Common myeloid progenitor, CD34-positive (primary cell): ENCODE measurements at regions not wholly inside any gene's neighbourhood (a gene's known extent, or its start where the extent isn't known, plus 50 kb on each side); places are given as distances from the start of the nearest gene placed in this dataset.

Experiments used
- CTCF ChIA-PET: fragments of 350-600 bp; sonication (Branson Sonifier 250); formaldehyde crosslinking; loops from one replicate; lab custom pipeline; 2021; ENCODE audit warnings: antibody characterized with exemption; lab: Charles Lee
- POLR2A ChIA-PET: fragments of 350-600 bp; sonication (Branson Sonifier 250); formaldehyde crosslinking; loops from one replicate; lab custom pipeline; 2021; ENCODE audit warnings: antibody characterized with exemption; lab: Charles Lee
- DNase-seq, 3 donors: peaks; one replicate each; pipeline versions ENCODE4 v3.0.0 to v3.0.0-alpha.2; 2013
- H3K27ac ChIP-seq, 2 experiments: 1 replicate in 1 of 2; 2 replicates in 1 of 2; pipeline ENCODE4 v1.7.0; 2013; ENCODE audit warnings: inconsistent platforms in 2 of 2, low read length in 2 of 2, mild to moderate bottlenecking in 2 of 2, low read depth in 1 of 2, moderate library complexity in 1 of 2; ENCODE audit not compliant: severe bottlenecking in 2 of 2, insufficient read depth in 1 of 2, poor library complexity in 1 of 2
- H3K27me3 ChIP-seq, 5 experiments: replicated peaks in 2 of 5; 1 replicate in 3 of 5; 2 replicates in 2 of 5; pipeline versions ENCODE4 v1.6.1 to v1.7.0; 2013; ENCODE audit warnings: low read length in 4 of 5, mild to moderate bottlenecking in 2 of 5, moderate library complexity in 2 of 5, inconsistent platforms in 1 of 5; ENCODE audit not compliant: insufficient read depth in 5 of 5, control insufficient read depth in 4 of 5
- H3K36me3 ChIP-seq, 4 experiments: 1 replicate in 2 of 4; 2 replicates in 2 of 4; pipeline versions ENCODE4 v1.6.1 to v1.7.0; 2013; ENCODE audit warnings: low read length in 3 of 4, control low read depth in 1 of 4, mild to moderate bottlenecking in 1 of 4; ENCODE audit not compliant: control insufficient read depth in 4 of 4, insufficient read depth in 4 of 4
- H3K4me1 ChIP-seq, 4 experiments: 1 replicate in 3 of 4; 2 replicates in 1 of 4; pipeline versions ENCODE4 v1.6.1 to v1.7.1; 2013; ENCODE audit warnings: low read length in 3 of 4, mild to moderate bottlenecking in 3 of 4, control low read depth in 1 of 4, inconsistent platforms in 1 of 4, moderate library complexity in 1 of 4; ENCODE audit not compliant: control insufficient read depth in 4 of 4, insufficient read depth in 4 of 4; ENCODE audit errors: control extremely low read depth in 1 of 4
- H3K4me3 ChIP-seq, 7 experiments: 1 replicate in 4 of 7; 2 replicates in 3 of 7; pipeline versions ENCODE4 v1.5.1 to v1.7.0; 2013; ENCODE audit warnings: mild to moderate bottlenecking in 7 of 7, low read length in 6 of 7, moderate library complexity in 6 of 7, inconsistent platforms in 2 of 7, low read depth in 2 of 7, control low read depth in 1 of 7; ENCODE audit not compliant: insufficient read depth in 4 of 7, control insufficient read depth in 1 of 7; ENCODE audit errors: extremely low read depth in 1 of 7
- H3K9me3 ChIP-seq, 5 experiments: 1 replicate in 4 of 5; 2 replicates in 1 of 5; pipeline versions ENCODE4 v1.6.1 to v1.7.1; 2013; ENCODE audit warnings: low read length in 4 of 5, mild to moderate bottlenecking in 2 of 5, inconsistent platforms in 1 of 5, low read depth in 1 of 5, moderate library complexity in 1 of 5; ENCODE audit not compliant: control insufficient read depth in 4 of 5, insufficient read depth in 2 of 5; ENCODE audit errors: control extremely low read depth in 1 of 5
- WGBS: methylation state at CpG from one replicate; pipeline ENCODE4 v1.1.5; 2013; ENCODE audit not compliant: insufficient coverage; 5-methylcytosine and 5-hydroxymethylcytosine counted together

DNA sequence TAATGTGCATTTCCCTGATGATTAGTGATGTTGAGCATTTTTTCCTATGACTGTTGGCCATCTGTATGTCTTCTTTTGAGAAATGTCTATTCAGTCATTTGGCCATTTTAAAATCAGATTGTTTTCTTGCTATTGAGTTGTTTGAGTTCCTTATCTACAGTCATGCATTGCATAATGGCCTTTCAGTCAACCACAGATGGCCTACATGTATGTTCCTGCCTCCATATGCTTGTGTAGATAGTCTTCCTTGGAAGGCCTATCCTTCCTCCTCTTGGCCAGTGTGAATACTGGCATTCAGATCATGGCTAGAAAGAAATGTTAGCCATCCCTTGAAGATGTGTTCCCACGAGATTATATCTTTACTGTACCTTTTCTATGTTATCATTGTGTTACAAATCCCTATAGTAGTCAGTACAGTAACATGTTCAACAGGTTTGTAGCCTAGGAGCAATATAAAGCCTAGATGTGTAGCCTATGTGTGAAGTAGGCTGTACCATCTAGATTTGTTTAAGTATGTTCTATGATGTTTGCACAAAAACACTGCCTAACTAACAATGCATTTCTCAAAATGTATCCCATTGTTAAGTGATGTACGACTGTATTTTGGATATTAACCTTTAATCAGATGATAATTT, 65.6 kb upstream of the CD302 start:
- peak in 2 of 3 donors; percentile 14 to 26 for DNase-seq
- Histone ChIP-seq H3K4me1 (no peaks in the 10 kb centered on the region), H3K9me3 (peaks cover 0 to 3% (median 0%) of the 10 kb centered on the region in 5 experiments), H3K4me3 (no peak overlapping the region), H3K36me3 (peaks cover 14 to 61% (median 19%) of the 10 kb centered on the region in 4 experiments), H3K27ac (no peak overlapping the region), H3K27me3 (no peaks in the 10 kb centered on the region)
- ChIA-PET CTCF (no interaction called here), POLR2A (no interaction called here)
- no CpG with 5 or more reads among the region's 2 CpGs for WGBS

DNA sequence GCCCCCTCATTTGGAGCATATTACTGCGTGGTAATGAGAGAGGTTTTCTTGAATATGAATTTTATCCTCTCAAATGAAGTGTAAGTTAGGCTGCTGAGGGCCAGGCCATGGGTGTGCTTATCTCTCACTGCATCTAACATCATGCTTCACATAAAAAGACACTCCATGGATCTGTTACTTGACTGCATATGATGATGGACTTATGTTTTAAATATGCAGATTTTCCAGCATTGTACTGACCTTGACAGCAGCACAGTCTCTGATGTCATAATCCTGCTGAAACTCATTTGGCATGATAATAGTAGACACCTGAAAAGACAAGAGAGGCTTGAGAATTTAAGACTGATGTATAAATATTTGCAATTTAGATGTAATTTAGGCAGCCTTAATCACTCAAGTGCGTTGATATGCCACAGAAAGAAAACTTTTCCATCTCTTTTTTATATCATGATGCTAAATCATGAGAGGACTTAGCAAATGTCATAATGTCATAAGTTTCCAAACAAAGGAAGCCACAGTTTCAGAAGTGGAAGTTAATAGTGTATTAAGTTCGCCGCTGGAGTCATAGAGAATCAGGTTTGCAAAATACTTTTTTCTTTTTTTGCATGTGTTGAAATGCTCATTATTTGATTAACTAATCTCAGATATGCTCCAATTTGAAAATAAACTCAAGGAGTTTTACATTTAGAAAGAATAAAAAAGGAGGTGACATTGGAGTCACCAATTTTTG, 62.7 kb upstream of the CD302 start:
- peaks cover 0 to 3% (median 0%) of the 10 kb centered on the region in 5 experiments for H3K9me3 ChIP-seq
- no peak overlapping the region for H3K27ac ChIP-seq
- POLR2A ChIA-PET = no interaction called here
- WGBS = no CpG with 5 or more reads among the region's 4 CpGs
- DNase-seq = no peak
- H3K4me1 ChIP-seq = peaks cover 0 to 2% (median 0%) of the 10 kb centered on the region in 4 experiments
- CTCF ChIA-PET = no interaction called here
- no peak overlapping the region for H3K4me3 ChIP-seq
- no peaks in the 10 kb centered on the region for H3K27me3 ChIP-seq
- H3K36me3 ChIP-seq = peaks cover 12 to 44% (median 17%) of the 10 kb centered on the region in 4 experiments

DNA sequence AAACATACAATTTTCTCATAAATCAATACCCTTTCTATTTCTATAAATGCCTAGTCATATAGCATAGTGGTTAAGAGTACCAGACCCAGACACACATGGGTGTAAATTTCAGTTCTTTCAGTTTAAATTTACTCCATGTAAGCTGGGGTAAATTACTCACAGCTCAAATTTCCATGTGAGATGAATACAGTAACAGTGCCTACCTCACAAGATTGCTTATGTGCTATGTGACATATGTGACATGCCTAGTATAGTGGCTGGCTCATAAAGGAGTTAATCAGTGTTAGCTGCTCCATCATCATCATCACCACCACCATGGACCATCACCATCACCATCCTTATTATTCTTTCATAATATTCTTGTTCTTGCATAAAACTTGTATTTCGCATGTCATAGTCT, 61.6 kb upstream of the CD302 start:
- Histone ChIP-seq H3K4me3 (no peak overlapping the region), H3K27ac (no peak overlapping the region), H3K36me3 (peaks cover 13 to 38% (median 16%) of the 10 kb centered on the region in 4 experiments), H3K9me3 (no peaks in the 10 kb centered on the region), H3K4me1 (peaks cover 4 to 13% (median 11%) of the 10 kb centered on the region in 4 experiments), H3K27me3 (no peaks in the 10 kb centered on the region)
- CTCF ChIA-PET = interaction anchor here (1.1 kb wide), 1 partner anchor 61 kb away, joined by 3 read pairs; no protein-coding TSS in a partner anchor
- no peak for DNase-seq
- no CpG with 5 or more reads among the region's 1 CpG for WGBS
- POLR2A ChIA-PET = no interaction called here

DNA sequence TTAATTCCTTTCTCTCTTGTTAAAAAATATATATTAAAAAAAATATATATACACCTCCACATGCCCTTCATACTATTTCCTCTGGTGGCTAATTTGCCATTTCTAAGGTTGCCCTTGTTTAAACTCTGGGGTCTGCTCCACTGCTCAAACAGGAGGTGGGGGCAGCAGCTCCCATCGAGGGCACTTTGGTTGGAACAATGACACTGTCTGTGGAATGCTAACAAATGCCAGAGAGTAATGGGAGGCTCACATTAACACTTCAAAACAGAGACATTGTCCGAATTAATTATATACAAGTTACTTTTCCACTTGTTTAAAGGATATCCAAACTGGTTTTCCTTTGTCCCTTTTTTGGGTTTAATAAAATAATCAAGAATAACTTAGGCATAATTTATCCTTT, 58.8 kb upstream of the CD302 start:
- WGBS = 33% methylated on average over 1 of the region's 2 CpGs
- no peak for DNase-seq
- CTCF ChIA-PET = interaction anchor here (1.6 kb wide), 1 partner anchor 12 kb away, joined by 3 read pairs; no protein-coding TSS in a partner anchor

DNA sequence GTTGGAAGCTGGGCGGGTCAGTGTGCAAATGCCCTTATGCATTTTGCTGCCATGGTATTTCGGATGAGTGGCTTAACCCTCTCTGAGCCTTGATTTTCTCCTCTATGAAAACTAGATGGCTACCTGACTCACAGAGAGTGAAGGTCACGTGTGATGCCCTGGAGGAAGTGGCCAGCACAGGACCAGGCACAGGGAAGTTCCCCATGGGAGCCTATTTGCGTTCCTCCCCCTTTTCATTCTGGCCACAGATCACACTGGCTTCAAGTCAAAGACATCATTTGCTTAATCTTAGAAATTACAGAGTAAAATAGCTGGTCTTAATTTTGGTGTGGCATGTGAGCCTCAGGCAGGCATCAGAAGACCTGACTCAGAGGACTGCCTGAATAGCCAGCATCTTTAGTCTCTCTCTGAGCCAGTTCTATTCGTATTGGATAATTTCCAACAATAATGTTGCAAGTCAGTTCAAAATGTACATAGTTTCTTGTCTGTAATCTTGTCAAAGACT, 57.6 kb upstream of the CD302 start:
- ChIA-PET POLR2A (interaction anchor here (0.6 kb wide), 1 partner anchor 1245 kb away, joined by 3 read pairs; no protein-coding TSS in a partner anchor), CTCF (interaction anchor here (1.6 kb wide), 1 partner anchor 10 kb away, joined by 3 read pairs; no protein-coding TSS in a partner anchor)
- H3K36me3 ChIP-seq = peaks cover 21 to 45% (median 26%) of the 10 kb centered on the region in 4 experiments
- peaks cover 4 to 13% (median 11%) of the 10 kb centered on the region in 4 experiments for H3K4me1 ChIP-seq
- no peaks in the 10 kb centered on the region for H3K9me3 ChIP-seq
- no peaks in the 10 kb centered on the region for H3K27me3 ChIP-seq
- no peak overlapping the region for H3K27ac ChIP-seq
- 96% methylated on average over 3 of the region's 5 CpGs for whole genome bisulfite sequencing
- peak in 1 of 3 donors; percentile 7 for DNase-seq
- H3K4me3 ChIP-seq = no peak overlapping the region

More for the DNA sequence above, 58.8 kb upstream of the CD302 start:
- POLR2A ChIA-PET = no interaction called here
- Histone ChIP-seq H3K27ac (no peak overlapping the region), H3K9me3 (no peaks in the 10 kb centered on the region), H3K4me3 (no peak overlapping the region), H3K4me1 (peaks cover 4 to 13% (median 11%) of the 10 kb centered on the region in 4 experiments), H3K27me3 (no peaks in the 10 kb centered on the region), H3K36me3 (peaks cover 15 to 40% (median 21%) of the 10 kb centered on the region in 4 experiments)

DNA sequence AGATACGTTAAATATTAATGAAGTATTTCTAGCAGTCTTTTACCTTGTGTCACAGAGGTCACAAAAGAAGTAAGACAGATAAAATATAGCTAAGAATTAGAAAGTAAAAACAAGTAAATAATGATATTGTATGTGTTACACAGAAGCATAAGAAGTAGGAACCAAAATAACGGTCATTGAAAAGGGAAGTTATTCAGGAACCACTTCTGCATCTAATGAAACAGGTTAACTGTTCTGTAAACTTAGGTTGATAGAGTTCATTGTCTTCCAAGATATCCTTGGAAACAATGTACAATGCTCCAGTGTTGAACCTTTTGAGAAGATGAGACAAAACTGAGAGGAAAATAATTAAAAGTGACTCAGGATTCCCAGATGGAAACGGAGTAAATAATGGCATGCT, 57.1 kb upstream of the CD302 start:
- H3K27me3 ChIP-seq = no peaks in the 10 kb centered on the region
- POLR2A ChIA-PET = interaction anchor here (0.6 kb wide), 1 partner anchor 1245 kb away, joined by 3 read pairs; no protein-coding TSS in a partner anchor
- no peaks in the 10 kb centered on the region for H3K9me3 ChIP-seq
- H3K27ac ChIP-seq = peak overlapping the region in 1 of 2 experiments; percentile 22
- CTCF ChIA-PET = no interaction called here
- H3K4me3 ChIP-seq = no peak overlapping the region
- H3K36me3 ChIP-seq = peaks cover 21 to 45% (median 24%) of the 10 kb centered on the region in 4 experiments
- peak in 2 of 3 donors; percentile 50 to 53 for DNase-seq
- H3K4me1 ChIP-seq = peaks cover 4 to 13% (median 11%) of the 10 kb centered on the region in 4 experiments
- 39% methylated on average over 2 of the region's 3 CpGs for WGBS
